ENCODE measurements at regions not wholly inside any gene's neighbourhood (a gene's known extent, or its start where the extent isn't known, plus 50 kb on each side); places are given as distances from the start of the nearest gene placed in this dataset.

DNA sequence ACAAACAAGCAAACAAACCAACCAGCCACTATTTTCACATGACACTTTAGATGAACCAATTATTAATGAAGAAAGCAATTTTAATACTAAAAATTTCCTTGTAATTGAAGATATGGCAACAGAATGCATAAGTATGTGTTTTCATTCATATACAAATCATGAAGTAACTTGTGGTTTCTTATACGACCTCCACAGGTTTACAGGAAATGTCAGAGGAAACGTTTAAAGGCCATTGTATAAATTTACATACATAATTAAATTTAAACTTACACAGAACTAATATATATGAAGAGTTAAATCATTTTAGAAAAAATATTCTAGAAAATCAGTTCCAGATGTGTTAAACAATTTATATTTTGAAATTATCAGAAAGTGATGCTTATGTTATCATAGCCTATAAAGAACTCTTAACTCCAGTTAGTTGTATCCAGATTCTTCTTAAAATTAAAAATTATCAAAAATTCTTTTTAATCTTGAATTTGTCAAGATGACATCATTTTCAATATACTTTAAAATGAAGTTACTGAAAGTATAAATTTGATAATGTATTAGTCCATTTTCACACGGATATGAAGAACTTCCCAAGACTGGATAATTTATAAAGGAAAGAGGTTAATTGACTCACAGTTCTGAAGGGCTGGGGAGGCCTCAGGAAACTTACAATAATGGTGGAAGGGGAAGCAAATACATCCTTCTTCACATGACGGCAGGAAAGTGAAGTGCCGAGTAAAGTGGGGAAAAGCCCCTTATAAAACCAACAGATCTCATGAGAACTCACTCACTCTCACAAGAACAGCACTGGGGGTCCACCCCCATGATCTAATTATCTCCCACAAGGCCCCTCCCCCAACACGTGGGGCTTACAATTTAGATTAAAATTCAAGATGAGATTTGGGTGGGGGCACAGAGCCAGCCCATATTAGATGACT is 192.0 kb downstream of the PIK3R1 start:
- DNase-seq (ENCODE audit: low read depth in 2 of 2): no peak

DNA sequence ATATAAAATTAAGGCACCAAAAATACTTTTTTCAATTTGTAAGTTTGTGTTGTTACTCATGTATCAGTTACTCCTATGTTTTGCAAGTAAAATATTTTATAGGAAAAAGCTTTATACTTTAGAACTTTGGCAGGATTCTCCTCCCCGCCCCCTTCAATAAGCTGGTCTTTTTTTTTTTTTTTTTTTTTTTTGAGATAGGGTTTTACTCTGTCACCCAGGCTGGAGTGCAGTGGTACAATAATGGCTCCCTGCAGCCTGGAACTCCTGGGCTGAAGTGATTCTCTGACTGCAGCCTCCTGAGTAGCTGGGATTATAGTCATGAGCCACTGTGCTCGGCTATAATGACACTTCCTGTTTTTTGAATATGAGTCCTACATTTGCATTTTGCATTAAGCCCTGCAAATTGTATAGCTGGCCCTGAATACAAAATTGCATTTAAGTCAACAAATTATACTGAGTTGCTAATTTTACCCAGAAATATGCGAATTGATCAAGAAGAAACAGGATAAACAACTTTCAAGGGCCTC is 192.9 kb downstream of the PIK3R1 start:
- no peak for DNase-seq (ENCODE audit: low read depth in 2 of 2)

DNA sequence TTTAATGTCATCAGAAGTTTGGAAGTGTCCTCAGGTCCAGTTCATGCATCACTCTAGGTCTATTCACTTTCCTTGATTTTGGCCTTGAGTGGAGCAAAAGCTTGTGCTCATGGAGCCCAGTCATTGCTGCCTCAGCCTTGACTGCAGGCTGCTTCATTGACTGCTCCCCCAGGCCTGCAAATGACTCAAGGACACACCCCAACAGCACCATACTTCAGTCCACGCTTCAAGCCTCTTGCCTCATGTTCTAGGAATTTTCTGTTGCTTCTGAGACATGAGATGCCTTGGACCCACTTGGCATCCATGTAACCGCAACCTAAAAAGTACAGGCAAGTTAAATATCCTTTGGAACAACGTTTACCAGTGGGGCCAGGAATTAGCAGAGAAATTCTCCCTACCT is 193.7 kb downstream of the PIK3R1 start:
- DNase-seq (ENCODE audit: low read depth in 2 of 2): no peak

DNA sequence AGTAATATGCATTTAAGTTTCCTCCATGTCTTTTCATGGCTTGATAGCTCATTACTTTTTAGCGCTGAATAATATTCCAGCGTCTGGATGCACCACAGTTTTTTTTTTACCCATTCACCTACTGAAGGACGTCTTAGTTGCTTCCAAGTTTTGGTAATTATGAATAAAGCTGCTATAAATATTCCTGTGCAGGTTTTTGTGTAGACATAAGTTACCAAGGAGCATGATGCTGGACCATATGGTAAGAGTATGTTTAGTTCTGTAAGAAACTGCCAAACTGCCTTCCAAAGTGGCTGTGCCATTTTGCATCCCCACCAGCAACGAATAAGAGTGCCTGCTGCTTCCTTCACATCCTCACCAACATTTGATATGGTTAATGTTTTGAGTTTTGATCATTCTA is 195.6 kb downstream of the PIK3R1 start:
- DNase-seq (ENCODE audit: low read depth in 2 of 2): no peak

DNA sequence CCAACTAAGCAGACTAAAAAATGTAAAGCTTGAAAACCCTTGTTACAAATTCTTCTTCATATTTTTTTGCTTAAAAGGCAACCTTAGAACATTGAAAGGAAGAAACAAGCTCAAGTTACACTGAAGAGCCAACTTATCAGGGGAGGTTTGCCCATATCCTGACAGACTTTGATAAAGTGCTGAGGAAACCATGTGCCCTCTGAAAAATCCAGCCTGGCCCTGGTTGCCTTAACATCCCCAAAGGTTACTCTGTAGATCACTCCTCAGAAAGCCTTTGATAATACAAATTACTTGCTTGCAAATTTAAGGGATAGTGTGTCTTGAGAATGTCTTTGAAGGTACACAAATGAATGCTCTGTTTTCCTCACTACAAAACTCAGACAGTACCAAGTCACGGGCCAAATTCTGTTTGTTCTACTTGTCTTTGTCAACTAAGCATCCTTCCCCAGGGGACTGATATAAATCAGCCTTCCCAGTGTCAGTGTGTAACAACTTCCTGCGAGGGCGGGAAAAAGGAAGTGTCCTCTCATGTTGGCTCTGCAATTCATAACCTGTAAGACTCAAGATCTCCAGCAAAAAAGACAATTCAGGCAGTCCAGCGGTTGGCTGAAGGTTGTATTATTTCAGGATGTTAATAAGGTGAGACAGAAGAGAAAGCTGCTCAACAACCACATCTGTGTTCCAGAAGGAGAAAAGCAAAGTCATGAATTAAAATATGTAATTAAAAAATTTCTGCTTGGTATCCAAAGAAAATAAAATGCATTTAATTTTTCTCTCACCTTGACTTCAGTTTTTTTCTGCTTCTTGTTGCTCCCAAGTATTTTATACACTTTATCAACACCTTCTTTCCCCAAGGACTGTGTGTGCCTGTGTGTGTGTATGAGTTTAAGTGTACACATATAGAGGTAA is 199.9 kb downstream of the PIK3R1 start:
- DNase-seq (ENCODE audit: low read depth in 2 of 2): no peak

DNA sequence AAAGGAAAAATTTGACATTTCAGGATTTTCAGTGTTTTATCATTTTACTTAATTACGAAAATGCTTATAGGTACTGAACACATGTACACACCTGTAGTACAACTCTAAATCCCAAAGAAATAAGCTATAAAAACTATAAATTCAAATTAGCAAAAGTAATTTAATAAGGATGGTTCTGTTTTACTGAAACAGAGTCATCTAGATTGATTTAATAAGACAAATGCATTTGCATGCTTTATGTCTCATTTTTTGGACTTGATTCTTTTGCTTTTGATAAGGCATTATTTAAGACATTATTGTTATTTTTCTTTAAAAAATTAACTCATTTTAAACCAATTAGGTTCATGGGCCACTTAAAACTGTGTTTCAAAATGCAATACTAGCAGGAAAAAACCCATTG is 201.2 kb downstream of the PIK3R1 start:
- DNase-seq (ENCODE audit: low read depth in 2 of 2): no peak

DNA sequence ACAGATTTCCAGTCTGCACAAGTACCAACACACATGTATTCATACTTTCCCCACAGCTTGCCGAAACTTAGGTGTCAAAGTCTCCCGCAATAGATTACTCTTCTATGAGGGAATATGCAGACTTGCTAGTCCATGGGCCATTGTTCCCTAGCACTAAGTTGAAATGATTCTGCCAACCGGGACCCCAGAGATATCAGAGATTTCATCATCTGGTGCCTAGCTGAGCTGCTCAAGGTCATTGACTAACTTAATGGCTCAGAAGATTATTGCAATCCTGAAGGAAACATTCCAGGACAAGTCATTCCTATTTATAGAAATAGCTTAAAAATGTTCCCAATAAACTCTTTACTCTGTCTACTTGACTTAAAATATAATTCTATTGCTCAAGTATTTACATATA is 202.6 kb downstream of the PIK3R1 start:
- DNase-seq (ENCODE audit: low read depth in 2 of 2): no peak

DNA sequence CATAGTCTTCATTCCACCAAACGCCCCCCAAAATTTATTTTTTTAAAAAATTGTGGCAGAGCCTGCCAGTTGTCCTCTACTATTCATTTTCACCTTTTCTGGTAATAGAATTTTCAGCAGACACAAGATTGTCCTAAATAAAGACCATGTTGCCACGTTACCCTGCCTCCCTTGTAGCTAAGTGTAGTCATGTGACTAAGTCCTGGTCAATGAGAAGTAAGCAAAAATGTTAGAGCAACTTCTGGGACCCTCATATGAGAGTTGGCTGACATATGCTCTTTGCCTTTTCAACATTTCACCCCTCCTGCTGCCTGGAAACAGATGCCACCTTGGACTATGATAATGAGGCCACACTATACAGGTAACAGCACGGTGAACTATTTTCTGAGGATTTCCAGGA is 203.1 kb downstream of the PIK3R1 start:
- DNase-seq (ENCODE audit: low read depth in 2 of 2): no peak

DNA sequence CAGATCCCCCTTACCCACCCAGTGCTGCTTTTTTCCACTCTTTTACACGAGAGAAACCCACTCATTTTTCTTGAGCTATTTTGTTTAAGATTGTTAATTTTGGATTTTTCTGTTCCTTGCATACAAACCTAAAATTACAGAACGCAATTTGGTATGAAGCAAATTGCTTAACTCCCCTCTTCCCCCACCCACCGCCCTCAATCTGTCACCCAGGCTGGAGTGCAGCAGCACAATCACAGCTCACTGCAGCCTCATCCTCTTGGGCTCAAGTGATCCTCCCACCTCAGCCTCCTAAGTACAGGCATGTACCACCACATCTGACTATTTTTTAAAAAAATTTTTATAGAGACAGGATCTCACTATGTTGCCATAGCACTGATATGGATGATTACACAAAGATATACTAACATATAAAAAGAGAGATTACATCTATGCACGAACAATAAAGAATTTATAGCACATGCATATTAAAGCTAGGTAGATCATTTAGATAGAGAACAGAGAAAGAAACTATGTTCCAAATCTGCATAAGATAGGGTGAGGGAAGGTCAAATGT is 203.6 kb downstream of the PIK3R1 start:
- DNase-seq (ENCODE audit: low read depth in 2 of 2): no peak

DNA sequence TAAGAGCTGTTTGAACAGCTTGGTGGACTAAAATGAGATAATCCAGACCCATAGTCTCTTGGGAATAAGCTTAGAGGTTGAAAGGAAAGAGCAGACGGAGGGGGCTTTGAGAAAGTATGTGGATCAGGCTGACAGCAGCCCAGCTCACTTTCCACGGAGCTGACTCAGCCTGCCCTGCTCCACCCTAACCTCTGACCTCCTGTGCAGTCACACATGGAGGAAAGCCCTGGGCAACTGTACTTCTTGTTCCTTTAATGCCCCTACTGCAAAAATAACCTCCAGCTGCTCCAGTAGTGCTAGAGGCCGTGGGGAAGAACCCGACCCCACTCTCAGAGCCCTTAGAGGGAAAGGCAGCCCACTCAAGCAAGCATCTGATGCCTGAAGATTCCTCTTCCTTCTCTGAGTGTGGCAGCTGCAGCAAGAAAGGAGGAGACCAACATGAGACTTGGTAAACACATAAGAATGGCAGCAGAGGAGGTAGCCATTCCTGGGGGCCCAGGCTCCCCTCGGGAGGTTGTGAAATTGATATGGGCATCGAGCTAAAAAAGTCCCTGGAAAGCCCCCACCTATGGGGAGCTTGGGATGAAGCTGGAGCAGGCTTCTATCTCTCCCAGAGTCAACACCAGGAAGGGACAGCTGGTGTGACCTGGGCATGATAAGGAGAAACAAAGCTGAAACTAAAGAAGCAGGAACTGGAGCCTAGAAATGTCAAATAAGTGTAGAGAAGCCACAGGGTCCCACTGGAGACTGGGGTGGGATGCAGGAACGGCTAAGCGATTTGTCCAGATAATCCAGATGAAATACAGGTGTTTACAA is 204.3 kb downstream of the PIK3R1 start:
- DNase-seq (ENCODE audit: low read depth in 2 of 2): no peak

DNA sequence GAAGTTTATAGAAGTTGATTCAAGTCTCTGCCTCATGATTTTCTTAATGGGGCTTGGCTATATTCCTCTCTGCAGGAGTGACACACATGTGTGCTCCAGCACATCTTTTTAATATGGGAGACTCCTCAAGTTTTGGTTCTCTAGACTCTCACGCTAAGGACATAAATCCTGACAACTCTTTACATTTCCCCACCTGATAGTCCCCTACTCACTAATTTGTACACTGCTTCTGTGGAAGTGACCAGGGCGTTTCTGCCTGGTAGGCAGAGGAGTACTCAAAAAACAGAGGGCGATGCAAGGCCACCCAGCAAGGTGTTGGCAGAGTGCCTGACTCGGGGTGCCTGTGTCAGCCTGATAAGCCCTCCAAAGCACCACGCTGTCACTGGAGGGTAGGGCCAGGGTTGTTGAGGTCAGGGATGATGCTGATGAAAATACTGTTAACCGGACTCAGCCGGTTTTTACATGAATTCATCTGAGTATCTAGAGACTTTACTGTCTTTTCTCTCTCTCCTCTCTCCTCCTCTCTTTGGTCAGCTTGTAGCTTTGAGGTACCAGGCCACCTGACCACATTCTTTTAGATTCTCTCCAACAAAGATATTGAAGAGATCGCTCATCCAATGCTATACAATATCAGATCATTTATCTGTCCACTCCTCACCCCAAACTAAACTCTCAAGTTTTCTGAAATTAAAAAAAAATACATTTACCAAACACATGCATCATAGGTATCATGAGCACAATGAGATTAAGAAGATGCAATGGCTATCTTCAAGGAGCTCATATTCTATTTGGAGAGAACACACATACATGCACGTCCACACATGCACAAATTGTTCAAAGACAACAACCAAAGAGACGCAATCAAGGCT is 205.2 kb downstream of the PIK3R1 start:
- DNase-seq (ENCODE audit: low read depth in 2 of 2): no peak

DNA sequence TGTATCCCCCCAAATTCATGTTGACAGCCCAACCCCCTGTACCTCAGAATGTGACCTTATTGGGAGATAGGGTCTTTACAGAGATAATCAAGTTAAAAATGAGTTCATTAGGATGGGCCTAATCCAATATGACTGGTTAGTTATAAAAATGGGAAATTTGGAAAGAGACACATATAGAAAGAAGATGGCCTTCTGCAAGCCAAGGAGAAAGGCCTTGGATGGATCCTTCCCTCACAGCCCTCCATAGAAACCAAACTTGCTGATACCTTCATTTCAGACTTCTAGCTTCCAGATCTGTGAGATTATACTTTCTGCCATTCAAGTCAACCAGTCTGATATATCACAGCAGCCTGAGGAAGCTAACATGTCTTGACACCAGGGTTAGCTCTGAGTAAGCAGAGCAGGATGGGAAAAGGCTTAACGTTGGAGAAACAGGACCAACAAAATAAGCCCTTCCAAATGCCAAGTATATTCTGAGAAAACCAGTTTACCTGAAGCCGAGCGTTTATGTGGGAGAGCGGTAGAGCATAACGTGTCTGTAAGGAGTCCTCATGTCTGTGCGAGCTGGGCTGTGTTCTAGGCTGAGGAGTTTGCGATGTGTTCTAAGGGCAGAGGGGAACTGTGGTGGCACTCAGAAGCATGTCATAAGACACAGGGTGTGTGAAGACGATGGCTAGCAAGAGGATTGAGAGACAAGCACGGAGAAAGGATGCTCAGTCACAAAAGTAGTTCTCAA is 206.1 kb downstream of the PIK3R1 start:
- no peak for DNase-seq (ENCODE audit: low read depth in 2 of 2)

DNA sequence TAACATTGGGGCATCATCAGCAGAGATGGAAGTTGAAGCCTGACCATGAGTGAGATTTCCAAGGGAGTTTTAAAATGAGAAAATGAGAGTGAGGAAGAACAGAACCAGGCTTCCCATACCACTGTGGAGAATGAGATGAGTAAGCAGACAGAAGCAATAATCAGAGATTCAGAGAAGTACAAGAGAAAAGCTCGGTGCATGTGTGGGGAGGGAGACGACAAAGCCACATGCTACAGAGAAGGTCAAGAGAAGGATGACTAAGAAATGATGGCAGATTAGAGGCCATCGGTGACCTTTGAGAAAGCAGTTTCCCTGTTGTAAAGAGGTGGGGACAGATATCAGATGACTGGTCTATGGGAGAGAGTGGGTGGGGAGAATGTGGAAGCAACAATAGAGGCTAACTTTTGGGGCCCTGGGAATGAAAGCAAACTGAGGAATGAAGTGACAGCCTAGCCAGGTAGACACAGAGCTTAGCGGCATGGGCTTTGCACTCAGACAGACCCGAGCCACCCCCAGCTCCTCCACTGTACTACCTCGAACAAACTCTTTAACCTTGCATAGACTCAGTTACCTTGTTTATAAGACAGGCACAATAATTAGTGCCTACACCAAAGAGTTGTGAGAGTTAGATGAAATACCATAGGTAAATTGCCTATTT is 207.7 kb downstream of the PIK3R1 start:
- no peak for DNase-seq (ENCODE audit: low read depth in 2 of 2)

DNA sequence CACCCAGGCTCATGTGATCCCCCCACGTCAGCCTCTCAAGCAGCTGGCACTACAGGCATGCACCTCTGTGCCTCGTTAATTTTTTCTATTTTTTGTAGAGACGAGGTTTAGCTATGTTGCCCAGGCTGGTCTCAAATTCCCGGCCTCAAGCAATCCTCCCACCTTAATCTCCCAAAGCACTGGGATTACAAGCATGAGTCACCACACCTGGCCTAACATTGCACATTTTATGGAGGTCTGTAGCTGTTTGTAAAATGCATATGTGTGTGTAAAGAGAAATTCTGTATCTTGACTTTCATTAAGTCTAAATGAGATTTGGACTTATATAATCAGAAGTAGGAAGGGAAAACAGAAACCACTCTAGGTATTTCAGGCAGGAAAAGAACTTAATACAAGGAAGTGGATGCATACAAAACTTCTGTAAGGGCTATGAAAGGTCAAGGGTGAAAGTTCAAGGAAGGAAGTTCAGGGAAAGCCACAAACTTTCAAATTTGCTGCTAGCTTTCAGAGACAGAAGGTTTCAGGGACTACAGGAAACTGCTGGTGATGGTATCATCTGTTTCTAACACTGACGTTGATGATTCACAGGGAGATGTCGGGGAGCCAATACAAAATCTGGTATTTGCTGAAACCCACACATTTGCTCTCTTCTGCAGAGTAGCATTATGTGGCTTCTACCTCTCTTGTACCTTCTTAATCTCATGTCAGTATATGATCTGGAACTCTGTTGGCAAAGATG is 209.4 kb downstream of the PIK3R1 start:
- no peak for DNase-seq (ENCODE audit: low read depth in 2 of 2)

DNA sequence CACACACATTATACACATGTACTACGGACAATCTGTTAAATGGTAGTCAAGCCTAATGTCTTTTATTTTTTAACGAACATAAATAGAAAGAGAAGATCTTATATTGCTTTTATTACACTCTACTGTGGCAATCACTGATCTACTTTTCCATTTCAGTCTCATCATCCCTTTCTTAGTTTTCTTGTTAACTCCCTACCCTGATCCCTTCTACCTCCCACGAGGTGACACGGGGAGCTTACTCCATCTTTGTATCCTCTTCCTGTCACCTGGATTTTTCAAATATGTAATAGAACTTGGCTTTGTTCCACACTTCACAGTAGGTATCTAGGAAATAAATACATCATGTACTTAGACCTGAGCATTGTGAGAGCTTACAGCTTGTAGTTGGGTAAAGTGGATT is 211.0 kb downstream of the PIK3R1 start:
- no peak for DNase-seq (ENCODE audit: low read depth in 2 of 2)

DNA sequence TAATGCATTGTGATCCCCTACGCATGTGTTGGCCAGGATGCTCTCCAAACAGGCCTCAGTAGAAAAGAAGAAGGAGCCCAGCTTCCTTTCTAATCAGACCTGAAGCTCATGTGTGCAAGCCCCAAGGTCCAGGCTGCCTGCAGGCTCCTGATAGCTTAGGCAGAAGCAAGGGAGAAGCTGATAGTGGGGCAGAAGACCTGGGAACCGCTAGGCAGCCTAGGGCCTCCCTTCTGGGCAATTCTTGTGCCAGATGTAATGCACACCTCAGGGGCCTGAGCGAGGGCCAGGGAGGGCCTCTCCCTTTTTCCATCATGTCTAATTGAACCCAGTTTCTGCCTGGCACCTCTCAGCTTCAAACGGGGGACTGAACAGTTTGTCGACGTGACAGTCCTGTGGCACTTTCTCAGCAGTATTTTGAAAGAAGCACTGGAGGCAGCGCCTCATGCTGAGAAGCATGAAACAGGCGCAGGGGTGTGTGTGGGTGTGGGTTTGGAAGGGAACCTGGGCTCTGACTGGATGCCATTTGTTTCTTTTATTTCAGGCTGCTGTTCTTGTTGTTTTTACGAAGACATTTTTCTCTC is 212.8 kb downstream of the PIK3R1 start:
- DNase-seq (ENCODE audit: low read depth in 2 of 2): no peak

DNA sequence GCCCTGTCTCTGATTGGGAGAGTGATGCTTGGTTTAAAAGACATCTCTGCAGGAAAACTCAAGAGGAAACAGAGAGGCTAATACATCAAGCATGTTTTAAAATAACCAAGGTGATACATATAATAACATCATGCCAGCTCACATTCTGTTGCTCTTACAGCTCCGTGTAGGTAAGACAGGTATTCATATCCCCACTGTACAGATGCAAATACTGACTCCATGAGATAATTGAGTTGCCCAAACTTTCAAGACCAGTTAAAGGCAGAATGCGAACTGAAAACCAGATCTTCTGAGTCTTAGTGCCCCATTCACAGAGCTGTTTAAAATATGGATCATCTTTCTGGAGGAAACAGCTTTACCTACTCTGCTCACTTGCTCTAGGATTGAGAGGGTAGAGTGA is 214.0 kb downstream of the PIK3R1 start:
- no peak for DNase-seq (ENCODE audit: low read depth in 2 of 2)

DNA sequence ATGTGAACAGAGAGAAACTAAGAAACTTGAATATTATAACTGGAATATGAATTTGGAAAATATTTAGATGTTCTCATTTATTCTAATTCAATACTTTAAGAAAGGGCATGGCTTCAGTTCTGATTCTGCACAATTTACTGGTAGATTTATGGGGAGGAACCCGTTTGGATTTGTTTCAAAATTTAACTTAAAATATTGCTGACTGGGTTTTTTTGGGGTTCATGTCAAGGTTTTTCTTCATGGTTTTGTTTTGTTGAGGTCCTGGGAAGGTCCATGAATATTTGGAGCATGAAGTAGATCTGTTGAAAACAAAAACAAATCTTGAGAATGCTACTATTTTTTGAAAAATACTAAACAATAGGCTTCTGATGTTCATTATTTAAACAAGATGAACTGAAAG is 214.7 kb downstream of the PIK3R1 start:
- DNase-seq (ENCODE audit: low read depth in 2 of 2): no peak

Measured in fibroblast of skin of left biceps (primary cell).